Transverse colon (tissue), 4 donors: ENCODE measurements at regions not wholly inside any gene's neighbourhood (a gene's known extent, or its start where the extent isn't known, plus 50 kb on each side); places are given as distances from the start of the nearest gene placed in this dataset.

Experiments used
- CTCF ChIP-seq, 5 experiments: fragments of 200-600 bp in 3 of 5; fragments of 450-650 bp in 2 of 5; sonication (generic) in 3 of 5; IDR thresholded peaks; 1 replicate in 2 of 5; 2 replicates in 3 of 5; pipeline ENCODE4 v1.5.1; 2016 to 2017; ENCODE audit warnings: antibody characterized with exemption in 5 of 5, inconsistent platforms in 3 of 5, mild to moderate bottlenecking in 2 of 5, moderate library complexity in 1 of 5
- POLR2A ChIP-seq: fragments of 450-650 bp; IDR thresholded peaks from one replicate; pipeline ENCODE4 v1.6.1; 2016; ENCODE audit warnings: antibody characterized with exemption, mild to moderate bottlenecking, moderate library complexity
- POLR2AphosphoS5 ChIP-seq, 3 donors: sonication (generic); formaldehyde crosslinking; IDR thresholded peaks; one replicate each; pipeline ENCODE4 v1.6.1; 2016; ENCODE audit warnings: antibody characterized with exemption in 3 of 3

- TF ChIP-seq POLR2AphosphoS5 (IDR thresholded peaks at IDR 0.05): no peak
- peak; percentile 71 to 82 (median 76) for TF ChIP-seq CTCF (IDR thresholded peaks at IDR 0.05)
- no peak for TF ChIP-seq POLR2A
These were observed 639.0 kb downstream of the CCDC171 start for GRCh38 chr9:16191691-16192402.
